GM04503 (cell line): ENCODE measurements at regions not wholly inside any gene's neighbourhood (a gene's known extent, or its start where the extent isn't known, plus 50 kb on each side); places are given as distances from the start of the nearest gene placed in this dataset.
A peak's percentile ranks its signal among the peaks of the same experiment; 100 is the strongest.

Source experiments
- DNase-seq: peaks from one replicate; pipeline ENCODE4 v3.0.0-alpha.2; 2012; ENCODE audit warnings: low read depth

- peak; percentile 49 for DNase-seq
Measured at GRCh38 chr4:54152846-54153600, 53.1 kb downstream of the GSX2 start.

- DNase-seq: no peak
Measured at GRCh38 chr4:54155936-54156335, 56.0 kb downstream of the GSX2 start.

- no peak for DNase-seq
Measured at GRCh38 chr4:54157606-54158005, 57.6 kb downstream of the GSX2 start.

- no peak for DNase-seq
Measured at GRCh38 chr4:54159543-54159942, 59.6 kb downstream of the GSX2 start.

GRCh38 chr4:54165011-54165410 lies 64.1 kb upstream of the PDGFRA start:
- no peak for DNase-seq

- peak; percentile 95 for DNase-seq
Measured at GRCh38 chr4:54165438-54165837, 63.7 kb upstream of the PDGFRA start.

- DNase-seq: no peak
Measured at GRCh38 chr4:54167508-54167907, 61.6 kb upstream of the PDGFRA start.

GRCh38 chr4:54169176-54169575 lies 59.9 kb upstream of the PDGFRA start:
- DNase-seq: no peak

- no peak for DNase-seq
Measured at GRCh38 chr4:54172156-54172555, 56.9 kb upstream of the PDGFRA start.

GRCh38 chr4:54173281-54173912 lies 55.7 kb upstream of the PDGFRA start:
- no peak for DNase-seq

- DNase-seq: no peak
Measured at GRCh38 chr4:54176202-54176601, 52.9 kb upstream of the PDGFRA start.
